ENCODE measurements at regions not wholly inside any gene's neighbourhood (a gene's known extent, or its start where the extent isn't known, plus 50 kb on each side); places are given as distances from the start of the nearest gene placed in this dataset.

DNA sequence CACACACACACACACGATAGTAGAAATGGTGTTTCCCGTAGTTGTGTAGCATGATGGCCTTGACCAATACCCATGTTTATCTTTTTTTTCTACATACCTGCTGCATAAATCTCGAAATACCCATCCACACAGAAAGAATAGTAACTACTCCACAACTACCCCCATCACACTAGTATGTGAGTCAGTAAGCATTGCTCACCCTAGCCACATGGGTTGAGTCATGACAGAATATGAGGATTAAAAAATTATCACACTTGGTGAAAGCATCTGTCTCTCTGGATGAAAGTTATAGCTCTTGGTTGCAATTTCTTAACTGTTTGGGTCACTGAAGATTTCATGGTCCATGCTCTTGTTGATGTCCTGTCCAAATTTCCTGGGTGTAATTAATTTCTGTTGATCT is 103.4 kb upstream of the MDFIC start:
- Histone ChIP-seq H3K27me3 (replicated peaks in 1 of 2; ENCODE audit: control insufficient read depth in 2 of 2, insufficient read depth in 2 of 2, low read length in 1 of 2) (no peaks in the 10 kb centered on the region), H3K9me3 (replicated peaks; ENCODE audit: control insufficient read depth, insufficient read depth, low read length) (no peaks in the 10 kb centered on the region; the same call in 2 of the 3 replicates), H2AFZ (ENCODE audit: control insufficient read depth, low read depth, low read length) (no peak overlapping the region), H3K4me2 (ENCODE audit: control insufficient read depth, insufficient read depth) (no peak overlapping the region), H3K27ac (ENCODE audit: control insufficient read depth, insufficient read depth) (no peak overlapping the region), H3K4me3 (no peak overlapping the region), H3K79me2 (ENCODE audit: control insufficient read depth, insufficient read depth, low read length) (no peaks in the 10 kb centered on the region), H3K9ac (ENCODE audit: control insufficient read depth, insufficient read depth, low read length) (no peak overlapping the region), H4K20me1 (ENCODE audit: control insufficient read depth, insufficient read depth) (no peaks in the 10 kb centered on the region), H3K36me3 (ENCODE audit: control insufficient read depth in 2 of 2, insufficient read depth in 2 of 2, low read length in 1 of 2) (no peaks in the 10 kb centered on the region), H3K4me1 (ENCODE audit: control insufficient read depth, insufficient read depth, low read length) (no peaks in the 10 kb centered on the region)
- intact Hi-C loops (cut with micrococcal nuclease; ENCODE audit: unreplicated experiment) = no loop called here
- ATAC-seq (no peak), DNase-seq (ENCODE audit: low read depth, low spot score) (no peak), FAIRE-seq (no peak)
- SMC1A ChIA-PET (ENCODE audit: uncharacterized antibody, unreplicated experiment) = interaction anchor here (1.1 kb wide), 1 partner anchor 14 kb away, joined by 3 read pairs; no protein-coding TSS in a partner anchor
- POLR2A ChIA-PET = no interaction called here
- RAD21 ChIA-PET (ENCODE audit: unreplicated experiment) = no interaction called here
- CTCF ChIA-PET = no interaction called here
- 38% methylated on average over 3 of the region's 3 CpGs for WGBS (ENCODE audit: insufficient coverage, insufficient replicate concordance, low lambda C conversion rate, missing lambda C conversion rate)
- in situ Hi-C loops (cut with MboI) = no loop called here
- BruUV-seq (replicated peaks) = no TSS peak
- no peak for TF ChIP-seq ZNF384 (IDR thresholded peaks at IDR 0.05; ENCODE audit: borderline replicate concordance, low read depth, low read length)
- TF ChIP-seq RFX5 (IDR thresholded peaks at IDR 0.05; ENCODE audit: low read depth, low read length) = no peak
- no peak for TF ChIP-seq YY1 (IDR thresholded peaks at IDR 0.05; ENCODE audit: low read depth, low read length)
- TF ChIP-seq, protein P1, sequence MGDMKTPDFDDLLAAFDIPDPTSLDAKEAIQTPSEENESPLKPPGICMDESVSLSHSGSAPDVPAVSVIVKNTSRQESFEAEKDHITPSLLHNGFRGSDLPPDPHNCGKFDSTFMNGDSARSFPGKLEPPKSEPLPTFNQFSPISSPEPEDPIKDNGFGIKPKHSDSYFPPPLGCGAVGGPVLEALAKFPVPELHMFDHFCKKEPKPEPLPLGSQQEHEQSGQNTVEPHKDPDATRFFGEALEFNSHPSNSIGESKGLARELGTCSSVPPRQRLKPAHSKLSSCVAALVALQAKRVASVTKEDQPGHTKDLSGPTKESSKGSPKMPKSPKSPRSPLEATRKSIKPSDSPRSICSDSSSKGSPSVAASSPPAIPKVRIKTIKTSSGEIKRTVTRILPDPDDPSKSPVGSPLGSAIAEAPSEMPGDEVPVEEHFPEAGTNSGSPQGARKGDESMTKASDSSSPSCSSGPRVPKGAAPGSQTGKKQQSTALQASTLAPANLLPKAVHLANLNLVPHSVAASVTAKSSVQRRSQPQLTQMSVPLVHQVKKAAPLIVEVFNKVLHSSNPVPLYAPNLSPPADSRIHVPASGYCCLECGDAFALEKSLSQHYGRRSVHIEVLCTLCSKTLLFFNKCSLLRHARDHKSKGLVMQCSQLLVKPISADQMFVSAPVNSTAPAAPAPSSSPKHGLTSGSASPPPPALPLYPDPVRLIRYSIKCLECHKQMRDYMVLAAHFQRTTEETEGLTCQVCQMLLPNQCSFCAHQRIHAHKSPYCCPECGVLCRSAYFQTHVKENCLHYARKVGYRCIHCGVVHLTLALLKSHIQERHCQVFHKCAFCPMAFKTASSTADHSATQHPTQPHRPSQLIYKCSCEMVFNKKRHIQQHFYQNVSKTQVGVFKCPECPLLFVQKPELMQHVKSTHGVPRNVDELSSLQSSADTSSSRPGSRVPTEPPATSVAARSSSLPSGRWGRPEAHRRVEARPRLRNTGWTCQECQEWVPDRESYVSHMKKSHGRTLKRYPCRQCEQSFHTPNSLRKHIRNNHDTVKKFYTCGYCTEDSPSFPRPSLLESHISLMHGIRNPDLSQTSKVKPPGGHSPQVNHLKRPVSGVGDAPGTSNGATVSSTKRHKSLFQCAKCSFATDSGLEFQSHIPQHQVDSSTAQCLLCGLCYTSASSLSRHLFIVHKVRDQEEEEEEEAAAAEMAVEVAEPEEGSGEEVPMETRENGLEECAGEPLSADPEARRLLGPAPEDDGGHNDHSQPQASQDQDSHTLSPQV (IDR thresholded peaks at IDR 0.05) = no peak
- TF ChIP-seq FOXK2 (IDR thresholded peaks at IDR 0.05) = no peak
- TF ChIP-seq, protein P2, sequence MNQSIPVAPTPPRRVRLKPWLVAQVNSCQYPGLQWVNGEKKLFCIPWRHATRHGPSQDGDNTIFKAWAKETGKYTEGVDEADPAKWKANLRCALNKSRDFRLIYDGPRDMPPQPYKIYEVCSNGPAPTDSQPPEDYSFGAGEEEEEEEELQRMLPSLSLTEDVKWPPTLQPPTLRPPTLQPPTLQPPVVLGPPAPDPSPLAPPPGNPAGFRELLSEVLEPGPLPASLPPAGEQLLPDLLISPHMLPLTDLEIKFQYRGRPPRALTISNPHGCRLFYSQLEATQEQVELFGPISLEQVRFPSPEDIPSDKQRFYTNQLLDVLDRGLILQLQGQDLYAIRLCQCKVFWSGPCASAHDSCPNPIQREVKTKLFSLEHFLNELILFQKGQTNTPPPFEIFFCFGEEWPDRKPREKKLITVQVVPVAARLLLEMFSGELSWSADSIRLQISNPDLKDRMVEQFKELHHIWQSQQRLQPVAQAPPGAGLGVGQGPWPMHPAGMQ (IDR thresholded peaks at IDR 0.05; ENCODE audit: borderline replicate concordance) = no peak
- TF ChIP-seq, protein P3, sequence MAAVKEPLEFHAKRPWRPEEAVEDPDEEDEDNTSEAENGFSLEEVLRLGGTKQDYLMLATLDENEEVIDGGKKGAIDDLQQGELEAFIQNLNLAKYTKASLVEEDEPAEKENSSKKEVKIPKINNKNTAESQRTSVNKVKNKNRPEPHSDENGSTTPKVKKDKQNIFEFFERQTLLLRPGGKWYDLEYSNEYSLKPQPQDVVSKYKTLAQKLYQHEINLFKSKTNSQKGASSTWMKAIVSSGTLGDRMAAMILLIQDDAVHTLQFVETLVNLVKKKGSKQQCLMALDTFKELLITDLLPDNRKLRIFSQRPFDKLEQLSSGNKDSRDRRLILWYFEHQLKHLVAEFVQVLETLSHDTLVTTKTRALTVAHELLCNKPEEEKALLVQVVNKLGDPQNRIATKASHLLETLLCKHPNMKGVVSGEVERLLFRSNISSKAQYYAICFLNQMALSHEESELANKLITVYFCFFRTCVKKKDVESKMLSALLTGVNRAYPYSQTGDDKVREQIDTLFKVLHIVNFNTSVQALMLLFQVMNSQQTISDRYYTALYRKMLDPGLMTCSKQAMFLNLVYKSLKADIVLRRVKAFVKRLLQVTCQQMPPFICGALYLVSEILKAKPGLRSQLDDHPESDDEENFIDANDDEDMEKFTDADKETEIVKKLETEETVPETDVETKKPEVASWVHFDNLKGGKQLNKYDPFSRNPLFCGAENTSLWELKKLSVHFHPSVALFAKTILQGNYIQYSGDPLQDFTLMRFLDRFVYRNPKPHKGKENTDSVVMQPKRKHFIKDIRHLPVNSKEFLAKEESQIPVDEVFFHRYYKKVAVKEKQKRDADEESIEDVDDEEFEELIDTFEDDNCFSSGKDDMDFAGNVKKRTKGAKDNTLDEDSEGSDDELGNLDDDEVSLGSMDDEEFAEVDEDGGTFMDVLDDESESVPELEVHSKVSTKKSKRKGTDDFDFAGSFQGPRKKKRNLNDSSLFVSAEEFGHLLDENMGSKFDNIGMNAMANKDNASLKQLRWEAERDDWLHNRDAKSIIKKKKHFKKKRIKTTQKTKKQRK (IDR thresholded peaks at IDR 0.05; ENCODE audit: low read depth, low read length) = no peak
- no peak for TF ChIP-seq KAT2A (conservative IDR thresholded peaks at IDR 0.05; ENCODE audit: control insufficient read depth, low read depth, low read length)
- no peak for TF ChIP-seq DPF2 (IDR thresholded peaks at IDR 0.05)
- no peak for TF ChIP-seq NR2F1 (conservative IDR thresholded peaks at IDR 0.05)
- TF ChIP-seq SUZ12 (IDR thresholded peaks at IDR 0.05; ENCODE audit: unreplicated experiment) = no peak
- TF ChIP-seq, protein P4, sequence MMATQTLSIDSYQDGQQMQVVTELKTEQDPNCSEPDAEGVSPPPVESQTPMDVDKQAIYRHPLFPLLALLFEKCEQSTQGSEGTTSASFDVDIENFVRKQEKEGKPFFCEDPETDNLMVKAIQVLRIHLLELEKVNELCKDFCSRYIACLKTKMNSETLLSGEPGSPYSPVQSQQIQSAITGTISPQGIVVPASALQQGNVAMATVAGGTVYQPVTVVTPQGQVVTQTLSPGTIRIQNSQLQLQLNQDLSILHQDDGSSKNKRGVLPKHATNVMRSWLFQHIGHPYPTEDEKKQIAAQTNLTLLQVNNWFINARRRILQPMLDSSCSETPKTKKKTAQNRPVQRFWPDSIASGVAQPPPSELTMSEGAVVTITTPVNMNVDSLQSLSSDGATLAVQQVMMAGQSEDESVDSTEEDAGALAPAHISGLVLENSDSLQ (IDR thresholded peaks at IDR 0.05) = no peak
- TF ChIP-seq ZNF622 (IDR thresholded peaks at IDR 0.05) = no peak
- TF ChIP-seq MYC (IDR thresholded peaks at IDR 0.05; ENCODE audit: insufficient read depth, insufficient read length, insufficient replicate concordance, low read length, severe bottlenecking) = no peak
- TF ChIP-seq MYB (IDR thresholded peaks at IDR 0.05; ENCODE audit: borderline replicate concordance, low read depth, low read length) = no peak

Measured in GM12878 (cell line).